T-helper 22 cell (primary cell): ENCODE measurements at regions not wholly inside any gene's neighbourhood (a gene's known extent, or its start where the extent isn't known, plus 50 kb on each side); places are given as distances from the start of the nearest gene placed in this dataset.
"Not testable (repeated sequence)": the region's sequence is repeated elsewhere in the genome, so short reads cannot be mapped to it uniquely, and the experiment has no call there.

ENCODE experiments used
- DNase-seq: peaks from one replicate; pipeline ENCODE4 v3.0.0-alpha.2; 2020; ENCODE audit warnings: low read depth

DNA sequence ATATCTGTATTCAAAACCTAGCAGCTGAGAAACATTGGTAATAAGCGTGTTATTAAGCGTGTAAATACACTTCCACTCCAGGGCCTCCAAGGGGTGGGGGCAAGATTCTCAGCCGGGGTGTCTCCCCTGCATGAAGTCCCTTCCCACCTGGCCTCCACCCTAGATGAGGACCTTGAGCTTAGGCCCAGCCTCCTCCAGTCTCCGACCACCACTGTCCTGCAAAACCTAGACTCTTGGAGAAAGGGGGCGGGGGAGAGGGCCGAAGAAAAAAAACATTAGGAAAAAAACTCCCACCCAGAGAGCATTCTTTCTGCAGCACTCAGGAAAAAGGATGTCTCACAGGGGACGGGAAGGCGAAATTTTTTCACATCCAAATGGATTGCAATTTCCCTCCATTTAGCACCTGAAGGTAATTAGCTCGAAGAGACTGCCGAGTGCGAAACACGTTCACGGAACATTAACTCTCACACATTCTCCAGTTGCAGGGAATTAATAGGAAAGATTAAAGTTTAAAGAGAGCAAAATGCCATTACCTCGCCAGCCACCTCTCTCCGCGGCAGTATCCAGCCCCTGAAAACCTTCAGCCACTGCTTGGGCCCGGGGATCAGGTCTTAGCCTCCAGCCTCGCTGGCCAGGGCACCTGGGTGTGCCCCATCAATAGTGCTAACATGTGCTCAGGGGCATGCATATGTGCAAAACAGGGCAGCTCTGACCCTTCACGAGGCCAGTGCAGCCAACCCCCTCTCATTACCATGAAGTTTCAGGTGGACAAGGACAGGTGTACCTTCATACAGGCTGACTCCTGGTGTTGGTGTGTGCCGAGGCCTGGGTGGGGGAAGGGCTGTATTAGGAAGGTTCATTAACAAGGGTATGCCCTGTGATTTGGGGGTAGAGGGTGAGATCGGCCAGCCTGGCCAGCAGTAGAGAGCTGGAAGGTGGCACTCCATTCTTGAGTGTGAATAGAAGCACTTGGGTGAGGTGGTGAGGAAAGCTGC lies 77.2 kb downstream of the HIF1AN start:
- DNase-seq: no peak

DNA sequence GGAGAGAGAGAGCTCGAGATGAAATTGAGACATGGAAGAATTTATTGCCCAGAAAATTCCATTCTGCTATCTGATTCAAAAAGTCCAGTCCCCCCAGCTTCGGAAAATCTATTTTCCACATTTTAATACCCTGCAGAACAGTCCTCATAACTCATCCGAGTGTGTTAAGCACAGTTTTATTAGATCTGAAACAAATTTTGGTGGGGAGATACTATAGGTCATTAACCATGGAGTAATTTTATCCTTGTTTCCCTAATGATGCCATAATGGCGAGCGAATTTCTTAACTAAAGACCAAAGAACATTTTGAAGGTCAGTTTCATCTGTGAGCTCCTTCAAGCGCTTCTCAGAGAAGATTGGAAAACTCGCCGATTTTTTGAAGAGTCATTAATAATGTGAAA lies 78.1 kb downstream of the HIF1AN start:
- DNase-seq: no peak

DNA sequence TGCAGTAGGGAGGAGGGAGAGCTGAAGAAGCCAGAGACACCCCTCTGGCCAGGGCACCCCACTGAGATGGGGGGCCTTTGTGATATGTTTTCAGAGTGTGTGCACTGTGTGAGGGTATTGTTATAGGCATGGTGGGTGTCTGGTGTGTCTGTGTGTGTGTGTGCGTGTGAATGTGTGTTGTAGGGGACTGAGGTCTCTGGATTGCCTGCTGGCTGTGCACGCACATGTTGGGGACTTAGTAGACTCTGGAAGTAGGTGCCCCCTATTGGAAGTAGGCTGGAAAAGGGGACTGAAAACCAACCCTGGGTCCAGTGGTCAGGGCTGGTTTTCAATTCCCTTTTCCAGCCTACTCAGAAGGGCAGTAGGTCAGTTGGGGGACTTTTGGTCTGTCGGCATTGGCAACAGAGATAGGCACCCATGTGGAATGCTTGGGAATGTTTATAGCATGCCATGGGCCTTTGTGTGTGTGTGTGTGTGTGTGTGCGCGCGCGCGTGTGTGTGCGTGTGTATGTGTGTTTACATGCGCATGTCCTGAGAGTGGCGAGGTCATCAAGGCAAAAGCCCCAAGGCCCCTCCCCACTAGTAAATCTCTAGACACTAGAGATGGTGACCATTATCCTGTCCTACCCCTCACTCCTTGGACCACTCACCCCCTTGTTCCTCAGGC lies 78.8 kb downstream of the HIF1AN start:
- no peak for DNase-seq

DNA sequence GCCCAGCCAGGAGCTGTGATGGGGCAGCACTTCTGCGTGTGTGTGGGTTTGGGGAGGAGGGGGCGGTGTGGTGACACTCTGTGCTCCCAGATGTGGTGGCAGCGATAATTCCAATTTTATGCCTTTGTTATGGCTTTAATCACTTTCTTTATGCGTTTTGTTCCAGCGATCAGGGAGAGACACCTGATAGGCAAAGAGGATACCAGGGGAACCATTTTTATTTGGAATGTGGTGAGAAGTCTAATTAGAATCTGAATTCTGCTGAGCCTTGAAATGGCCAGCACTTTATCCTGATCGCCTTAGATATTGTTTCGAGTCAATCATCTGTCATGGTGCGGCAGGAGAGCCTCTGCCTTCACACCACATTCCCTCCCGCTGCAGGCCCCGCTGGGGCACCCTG lies 79.5 kb downstream of the HIF1AN start:
- DNase-seq: no peak

DNA sequence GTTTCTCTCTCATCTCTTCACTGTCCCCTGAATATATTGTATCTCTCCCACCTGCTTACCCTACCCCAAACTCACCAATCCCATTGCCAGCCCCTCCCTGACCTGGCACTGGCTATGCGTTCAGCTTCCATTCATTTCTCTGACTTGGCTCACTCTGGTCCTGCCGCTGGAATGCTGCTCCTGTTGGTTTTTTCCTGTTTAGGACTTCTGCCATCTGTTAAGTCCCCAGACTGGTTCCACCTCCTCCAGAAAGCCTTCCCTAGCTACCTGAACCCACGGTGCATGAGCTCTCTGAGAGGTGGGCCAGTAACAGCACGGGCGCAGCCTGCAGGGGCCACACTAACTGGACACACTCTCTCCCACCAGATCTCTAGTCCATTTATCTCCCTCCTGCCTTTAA lies 80.2 kb downstream of the HIF1AN start:
- DNase-seq: no peak

DNA sequence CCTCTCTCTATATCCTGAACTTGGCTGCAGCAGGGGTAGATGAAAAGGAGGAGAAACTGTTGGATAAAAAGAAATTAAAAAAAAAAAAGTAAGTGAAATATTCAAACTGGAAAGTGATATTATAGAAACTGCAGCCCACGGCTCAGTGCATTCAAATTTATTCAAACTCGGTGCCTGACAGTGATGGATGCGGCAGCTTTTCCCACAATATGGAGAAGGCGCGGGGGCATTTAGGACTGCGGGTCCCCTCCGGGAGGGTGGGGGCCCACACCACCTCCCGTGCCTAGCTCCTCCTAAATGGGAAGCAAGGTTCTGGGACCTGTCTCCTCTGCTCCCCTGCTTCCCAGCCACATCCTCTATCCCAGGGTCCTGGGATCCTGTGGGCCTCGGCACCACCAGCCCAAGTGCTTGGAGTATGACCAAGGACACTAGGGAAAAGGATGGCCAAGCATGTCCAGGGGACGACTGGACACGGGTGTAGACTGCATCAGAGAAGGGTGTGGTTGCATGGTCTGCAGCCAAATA lies 82.4 kb downstream of the HIF1AN start:
- DNase-seq: no peak

DNA sequence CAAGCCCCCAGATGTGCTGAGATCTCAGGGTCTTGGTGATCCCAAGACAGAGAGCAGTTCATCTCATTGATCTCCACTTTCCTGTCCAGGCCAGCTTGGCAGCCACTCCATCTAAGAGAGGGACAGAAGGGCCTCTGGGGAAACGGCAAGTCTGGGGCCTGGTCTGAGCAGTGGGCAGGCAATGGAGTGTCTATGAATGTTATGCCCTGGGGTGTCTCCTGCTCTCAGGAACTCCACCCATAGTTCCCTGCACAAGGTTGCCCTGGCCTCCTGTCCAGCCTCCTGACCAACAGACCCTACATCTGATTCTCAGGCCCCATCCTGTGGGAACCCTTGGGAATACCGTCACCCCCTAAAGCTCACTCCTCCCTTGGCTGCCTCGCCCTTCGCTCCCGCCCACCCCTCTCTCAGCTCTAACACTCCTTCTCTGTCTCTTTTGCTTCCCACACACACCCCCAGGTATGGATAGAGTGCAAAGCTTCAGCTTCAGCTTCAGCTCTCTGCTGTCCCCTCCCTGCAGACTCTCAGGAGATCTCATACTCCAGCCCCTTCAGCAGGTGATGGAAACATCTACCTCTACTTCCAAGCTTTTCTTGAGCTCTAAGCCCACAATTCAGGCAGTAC lies 83.0 kb downstream of the HIF1AN start:
- no peak for DNase-seq

DNA sequence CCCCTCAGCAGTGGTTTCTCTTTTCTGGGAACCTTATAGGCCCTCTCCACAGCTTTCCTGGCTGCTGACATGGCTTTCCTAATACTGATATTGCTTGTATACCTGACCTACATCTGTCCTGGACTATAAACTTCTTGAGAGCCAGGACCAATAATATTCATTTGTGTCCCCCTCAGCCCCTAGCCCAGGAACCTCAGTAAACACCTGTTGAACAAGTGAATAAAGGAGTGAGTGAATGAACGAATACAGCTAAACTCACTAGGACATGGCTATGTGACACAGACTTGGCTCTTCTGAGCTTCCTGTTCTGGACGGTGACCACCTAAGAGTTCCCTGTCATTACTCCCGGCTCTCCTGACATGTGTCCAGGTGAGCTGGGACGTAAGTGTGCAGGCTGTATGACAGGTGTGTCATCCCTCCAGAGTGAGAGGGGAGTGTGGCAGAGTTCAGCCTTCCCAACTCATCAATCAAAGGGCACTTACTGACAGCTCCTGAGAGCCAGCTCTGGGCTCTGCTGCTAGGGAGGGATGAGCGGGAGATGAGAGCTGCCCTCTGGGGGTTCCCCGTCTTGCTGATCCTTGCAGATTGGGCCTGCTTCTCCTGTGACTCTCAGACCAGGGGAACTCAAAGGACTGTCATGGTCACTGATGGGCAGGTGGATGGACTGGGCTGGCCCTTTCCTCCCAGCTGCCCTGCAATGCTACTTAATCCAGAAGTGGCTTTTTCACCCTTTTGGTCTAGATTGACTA lies 84.5 kb downstream of the HIF1AN start:
- no peak for DNase-seq

DNA sequence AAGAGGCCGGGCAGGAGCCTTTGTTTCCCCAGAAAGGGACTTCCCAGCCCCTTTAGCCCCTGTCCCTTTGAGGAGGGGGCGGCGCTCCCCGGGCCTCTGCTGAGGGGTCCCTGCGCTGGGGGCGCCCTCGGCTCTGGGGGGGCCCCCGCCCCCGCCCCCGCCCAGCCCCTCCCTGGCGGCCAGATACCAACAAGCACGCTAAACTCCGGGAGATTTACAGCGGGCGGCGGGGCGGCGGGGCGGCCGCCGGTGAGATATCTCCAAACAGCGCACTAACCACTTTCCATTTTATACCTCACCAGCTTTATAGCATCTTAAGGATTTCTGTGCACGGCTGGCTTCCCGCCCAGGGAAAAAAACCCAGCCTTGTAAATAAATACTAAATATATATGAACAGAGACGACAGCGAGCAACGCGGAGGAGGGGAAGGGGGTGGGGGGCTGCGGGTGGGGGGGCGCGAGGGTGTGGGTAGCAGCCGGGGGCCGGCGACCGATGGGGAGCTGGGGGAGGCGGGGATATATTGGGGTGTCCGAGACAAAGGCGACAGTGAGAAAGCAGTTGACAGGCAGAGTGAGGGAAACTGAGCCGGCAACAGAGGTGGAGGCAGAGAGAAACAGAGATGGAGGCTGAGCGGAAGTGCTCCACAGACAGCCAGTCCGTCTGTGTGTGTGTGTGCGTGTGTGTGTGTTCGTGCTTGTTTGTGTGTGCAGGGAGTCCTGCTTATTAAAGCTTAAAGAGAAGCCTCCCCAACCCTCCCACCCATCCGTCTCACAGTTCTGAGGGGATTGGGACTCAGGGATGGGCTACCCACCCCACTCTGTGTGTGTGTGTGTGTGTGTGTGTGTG lies 85.8 kb downstream of the HIF1AN start:
- DNase-seq: peak; percentile 1

DNA sequence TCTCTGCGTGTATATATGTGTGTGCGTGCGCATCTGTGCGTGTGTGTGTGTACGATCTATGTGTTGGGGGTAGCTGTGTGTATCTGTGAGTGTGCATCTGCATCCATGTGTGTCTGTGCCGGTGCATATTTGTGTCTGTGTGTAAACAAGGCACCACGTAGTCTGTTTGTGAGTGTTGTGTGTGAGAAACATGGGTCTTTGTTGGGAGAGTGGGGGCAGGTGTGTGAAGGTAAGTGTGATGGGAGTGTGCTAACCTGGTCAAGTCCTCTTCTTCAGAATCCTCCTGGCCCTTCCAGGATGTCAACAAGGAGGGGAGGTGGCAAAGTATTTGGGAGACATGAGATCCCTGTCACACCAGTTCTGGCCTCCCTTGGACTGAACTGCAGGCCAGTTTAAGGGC lies 87.2 kb downstream of the HIF1AN start:
- DNase-seq: no peak

DNA sequence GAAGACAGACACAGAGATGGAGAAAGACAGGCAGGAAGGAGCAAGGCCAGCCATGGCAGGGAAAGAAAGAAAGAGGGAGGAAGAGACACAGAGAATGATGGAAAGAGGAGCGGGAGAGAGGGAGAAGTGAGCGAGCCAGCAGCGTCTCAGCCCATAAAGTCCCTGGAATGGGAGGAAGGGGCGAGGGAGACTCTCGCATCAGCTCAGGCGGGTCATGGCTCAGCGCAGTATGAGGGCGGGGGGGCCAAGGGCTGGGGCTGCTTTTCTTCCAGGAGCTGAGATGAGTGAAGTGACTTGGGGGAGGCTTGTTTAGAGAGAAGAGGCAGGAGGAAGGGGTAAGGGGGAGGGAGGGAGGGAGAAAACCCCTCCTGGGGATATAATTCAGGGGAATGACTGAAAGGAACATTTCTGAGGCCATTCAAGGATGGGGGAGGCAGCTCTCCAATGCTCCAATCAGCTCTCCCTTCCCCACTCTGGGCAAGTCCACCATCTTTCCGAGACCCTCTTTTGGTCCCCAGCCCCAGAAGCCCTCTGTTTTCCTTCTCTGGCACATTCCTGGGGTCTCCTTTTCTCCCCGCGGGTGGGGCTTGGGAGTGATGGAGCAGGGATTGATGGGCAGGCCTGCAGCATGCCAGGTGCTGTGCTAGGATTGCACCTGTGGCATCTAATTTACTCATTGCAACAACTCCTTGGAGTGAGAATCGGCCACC lies 87.9 kb downstream of the HIF1AN start:
- no peak for DNase-seq

DNA sequence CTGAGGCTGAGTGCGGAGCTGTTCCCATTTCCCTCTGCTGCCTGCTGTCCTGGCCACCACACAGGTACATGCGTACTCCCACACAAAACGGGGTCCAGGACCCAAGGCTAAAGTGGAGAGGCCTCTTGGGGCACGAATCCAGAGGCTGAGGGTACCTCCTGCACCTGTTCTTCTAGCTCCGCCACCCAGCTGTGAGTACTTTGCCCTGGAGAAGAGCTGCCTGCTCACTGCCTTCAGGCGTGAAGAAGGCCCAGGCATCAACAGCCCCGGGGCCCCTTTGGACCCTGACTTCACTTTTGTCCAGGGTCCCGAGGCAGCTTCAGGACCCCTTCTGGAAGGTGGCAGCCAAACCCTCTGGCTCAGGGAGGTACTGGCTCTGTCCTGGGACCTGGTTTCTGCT lies 88.6 kb downstream of the HIF1AN start:
- no peak for DNase-seq

DNA sequence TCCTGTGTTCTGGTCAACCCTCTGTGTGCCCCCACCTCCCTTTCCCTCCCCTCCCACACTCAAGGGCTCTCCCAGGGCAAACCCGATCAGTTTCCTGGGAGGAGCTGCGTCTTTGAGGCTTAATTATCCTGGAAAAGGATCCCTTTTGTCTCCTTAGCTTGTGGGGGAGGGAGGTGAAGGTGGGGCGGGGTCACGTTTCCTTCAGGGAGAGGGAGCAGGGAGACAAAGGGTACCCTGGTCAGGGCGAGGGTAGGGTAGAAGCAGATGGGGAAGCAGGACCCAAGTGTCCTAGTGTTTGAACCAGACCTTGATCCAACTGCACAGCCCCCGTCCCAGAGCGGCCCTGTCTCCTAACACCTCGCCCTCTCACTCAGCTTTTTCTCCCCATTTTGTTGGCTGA lies 90.1 kb downstream of the HIF1AN start:
- no peak for DNase-seq

DNA sequence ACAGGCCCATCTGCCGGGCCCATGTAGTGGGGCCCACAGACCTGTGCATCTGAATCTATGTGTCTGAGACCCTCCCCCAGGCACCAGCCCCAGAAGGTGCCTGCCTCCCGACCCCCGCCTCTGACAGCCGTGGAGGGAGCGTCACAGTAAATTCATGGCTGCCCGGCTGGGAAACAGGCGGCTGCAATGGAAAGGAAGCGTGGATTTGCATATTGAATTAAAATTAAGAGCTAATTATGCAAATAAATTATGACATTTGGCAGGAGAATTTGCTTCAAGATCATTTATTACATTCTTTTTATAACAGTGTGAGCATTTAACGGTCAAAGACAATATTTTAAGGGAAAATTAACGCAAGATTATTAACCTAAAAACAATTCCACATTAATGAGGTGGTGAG lies 92.3 kb downstream of the HIF1AN start:
- DNase-seq: no peak

DNA sequence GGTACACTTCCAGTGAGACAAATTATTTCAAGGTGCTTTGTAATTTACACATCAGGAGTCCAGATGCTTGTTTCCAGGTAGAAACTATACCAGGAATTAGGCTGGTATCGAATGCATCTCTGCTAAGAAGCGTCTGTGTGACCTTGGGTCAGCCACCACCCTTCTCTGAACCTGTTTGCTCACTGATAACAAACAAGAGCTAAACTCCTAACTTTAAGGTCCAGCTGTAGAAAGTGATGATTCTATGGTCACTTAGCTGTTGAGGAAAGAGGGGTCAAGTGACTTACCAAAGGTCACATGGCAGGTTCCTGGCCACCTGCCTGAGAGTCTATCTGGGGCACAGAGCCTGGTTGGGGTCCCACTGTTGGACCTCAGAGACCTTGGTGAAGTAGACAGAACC lies 95.4 kb downstream of the HIF1AN start:
- no peak for DNase-seq

DNA sequence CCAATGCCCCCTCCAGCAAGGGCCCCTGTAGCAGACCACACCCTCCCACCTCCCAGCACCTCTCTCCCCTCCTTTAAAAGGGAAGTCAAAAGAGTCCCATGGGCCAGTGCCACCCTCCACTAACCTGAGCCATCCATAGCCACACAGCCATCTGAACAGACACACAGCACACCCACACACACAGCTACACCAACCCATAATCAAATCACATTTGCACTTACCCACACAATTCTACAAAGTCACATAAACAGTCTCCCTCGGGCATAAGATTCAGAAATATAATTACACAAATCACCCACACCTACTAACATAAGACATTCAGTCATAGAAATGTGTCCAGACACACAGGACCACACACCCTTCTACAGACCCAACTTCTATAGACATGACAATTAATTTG lies 96.3 kb downstream of the HIF1AN start:
- DNase-seq: no peak

DNA sequence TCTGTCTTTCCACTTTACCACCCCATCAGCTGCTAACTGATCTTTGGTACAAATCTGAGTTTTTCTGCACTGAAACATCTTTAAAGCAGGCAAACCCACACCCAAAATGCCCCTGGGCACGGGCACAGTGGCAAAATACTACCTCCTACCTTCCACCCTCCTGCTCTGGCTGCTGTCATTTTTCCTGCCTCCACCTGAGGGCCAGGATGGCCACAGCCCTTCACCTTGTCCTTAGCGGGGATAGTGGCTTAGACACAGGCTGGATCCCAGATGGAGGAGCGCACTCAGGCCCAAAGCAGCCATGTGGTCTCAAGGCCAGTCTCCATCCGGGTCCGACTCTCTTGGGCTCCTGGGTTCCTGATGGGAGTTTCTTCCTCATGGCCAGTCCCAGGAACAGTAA lies 98.3 kb downstream of the HIF1AN start:
- DNase-seq: no peak

DNA sequence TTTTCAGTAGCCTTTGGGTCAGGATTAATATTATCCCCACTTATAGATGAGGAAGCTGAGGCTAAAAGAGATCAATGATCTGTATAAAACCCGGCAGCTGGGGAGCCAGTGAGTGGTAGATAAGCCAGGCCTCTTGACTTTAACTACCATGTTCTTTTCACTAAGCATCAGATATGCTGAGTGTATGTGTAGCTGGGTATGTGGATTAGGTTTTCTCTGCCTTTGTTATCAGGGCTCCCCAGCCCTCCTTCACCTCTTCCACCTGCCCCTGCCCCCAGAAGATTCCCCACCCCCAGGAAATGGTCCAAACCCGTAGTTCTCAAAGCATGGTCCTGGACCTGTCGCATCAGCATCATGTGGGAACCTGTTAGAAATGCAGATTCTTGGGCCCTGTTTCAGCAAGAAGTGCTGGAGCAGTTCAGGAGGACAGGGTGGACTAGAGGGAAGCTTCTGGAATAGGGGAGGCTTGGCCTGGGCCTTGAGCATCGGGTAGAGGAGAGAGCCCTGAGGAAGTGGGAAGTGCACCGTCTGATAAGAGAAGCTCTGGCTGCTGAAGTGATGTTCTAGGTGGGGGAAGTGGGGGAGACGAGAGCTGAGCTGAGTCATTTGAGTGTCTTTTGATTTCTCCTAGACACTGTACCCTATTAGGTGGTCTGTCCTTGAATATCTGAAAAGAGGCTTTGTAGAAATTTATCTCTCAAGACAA lies 101.3 kb downstream of the HIF1AN start:
- DNase-seq: no peak

DNA sequence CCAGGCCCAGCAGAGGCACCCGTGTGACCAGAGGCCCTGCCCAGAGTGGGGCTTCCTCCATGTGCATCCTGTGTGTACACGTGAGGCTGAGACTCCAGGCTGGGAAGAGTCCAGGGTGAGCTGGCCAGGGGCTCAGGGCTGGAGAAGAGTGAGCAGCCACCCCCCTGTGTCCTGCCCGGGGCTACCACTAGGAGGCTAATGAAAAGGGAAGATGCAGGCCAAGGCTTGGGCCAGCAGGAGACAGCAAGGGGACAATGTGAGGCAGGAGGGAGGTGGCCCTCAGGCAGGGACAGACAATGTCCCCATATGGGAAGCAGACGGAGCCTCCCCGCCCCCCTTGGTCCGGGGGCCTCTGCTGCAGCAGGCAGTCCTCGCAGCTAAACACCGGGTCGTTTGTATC lies 102.0 kb downstream of the HIF1AN start:
- no peak for DNase-seq

DNA sequence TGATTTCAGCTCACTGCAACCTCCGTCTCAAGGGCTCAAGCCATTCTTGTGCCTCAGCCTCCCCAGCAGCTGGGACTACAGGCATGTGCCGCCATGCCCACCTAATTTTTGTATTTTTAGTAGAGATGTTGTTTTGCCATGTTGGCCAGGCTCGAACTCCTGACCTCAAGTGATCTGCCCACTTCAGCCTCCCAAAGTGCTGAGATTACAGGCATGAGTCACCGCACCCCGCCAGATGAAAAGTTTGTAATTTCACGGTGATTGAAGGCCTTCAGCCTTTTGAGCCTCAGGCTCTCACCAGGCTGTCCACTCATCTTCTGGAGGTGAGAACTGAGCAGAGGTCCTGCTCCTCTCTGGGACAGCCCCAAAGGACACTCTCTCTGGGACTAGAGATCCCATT lies 103.2 kb downstream of the HIF1AN start:
- DNase-seq: not testable (repeated sequence)
